Dedifferentiated amniotic fluid mesenchymal stem cell (primary cell): ENCODE measurements at regions not wholly inside any gene's neighbourhood (a gene's known extent, or its start where the extent isn't known, plus 50 kb on each side); places are given as distances from the start of the nearest gene placed in this dataset.

Source experiments
- DNase-seq: peaks from one replicate; pipeline ENCODE4 v3.0.0-alpha.2; 2016; ENCODE audit errors: extremely low spot score

DNA sequence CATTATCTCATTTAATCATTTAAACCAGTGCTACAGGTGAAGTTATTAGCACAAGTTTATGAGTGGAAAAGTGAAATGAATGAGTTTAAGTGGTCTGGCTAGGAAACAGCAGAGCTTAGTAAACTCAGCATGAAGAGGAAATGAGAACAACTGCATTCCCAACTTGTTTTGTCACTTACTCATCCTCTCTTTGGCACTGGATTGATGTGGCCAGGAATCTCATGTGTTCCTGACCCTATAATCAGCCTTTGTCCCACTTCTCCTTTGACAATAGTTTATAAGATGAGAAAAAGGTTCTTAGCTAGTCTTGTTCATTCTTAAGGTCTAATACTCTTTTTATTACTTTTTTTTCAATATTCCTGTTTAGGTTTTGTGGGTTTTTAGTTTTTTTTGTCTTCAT is 559.2 kb upstream of the TLE4 start:
- DNase-seq, result no peak

GRCh38 chr9:79013715-79014610 is 557.8 kb upstream of the TLE4 start:
- DNase-seq, result no peak

DNA sequence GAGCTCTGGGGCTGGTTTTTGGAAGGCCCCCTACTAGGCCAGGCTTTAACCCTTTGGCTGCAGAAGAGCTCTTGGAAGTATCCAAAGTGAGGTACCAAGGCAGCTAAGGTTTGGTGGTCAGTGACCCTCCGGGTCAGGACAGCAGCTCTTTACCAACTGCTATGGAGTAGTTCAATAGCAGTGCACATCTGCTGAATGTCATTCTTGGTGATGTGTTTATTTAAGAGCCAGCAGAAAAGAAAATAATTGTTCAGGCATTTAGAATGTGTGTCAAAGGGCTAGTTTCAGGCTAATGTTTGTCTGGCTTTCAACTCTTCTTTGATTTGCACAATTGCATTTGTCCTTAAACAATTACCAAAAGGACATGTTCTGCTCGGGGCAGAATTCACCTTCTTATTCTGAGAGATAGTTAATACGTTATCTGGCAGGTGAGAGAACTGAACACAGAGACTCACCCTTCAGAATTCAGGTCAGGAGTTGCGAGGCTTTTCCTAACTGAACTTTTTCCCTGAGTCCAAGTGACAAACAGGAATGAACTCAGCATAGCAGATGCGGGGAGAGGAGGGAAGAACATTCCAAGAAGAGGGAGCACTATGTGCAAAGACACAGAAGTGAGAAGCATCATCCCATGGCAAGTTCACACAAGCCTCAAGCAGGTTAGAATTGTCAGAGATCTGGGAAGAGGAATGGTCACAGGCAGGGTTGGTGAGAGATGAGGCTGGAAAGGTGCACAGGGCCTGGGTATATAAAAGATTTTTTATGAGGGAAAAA is 556.7 kb upstream of the TLE4 start:
- no peak for DNase-seq

GRCh38 chr9:79015951-79016350 is 555.8 kb upstream of the TLE4 start:
- DNase-seq, result no peak

DNA sequence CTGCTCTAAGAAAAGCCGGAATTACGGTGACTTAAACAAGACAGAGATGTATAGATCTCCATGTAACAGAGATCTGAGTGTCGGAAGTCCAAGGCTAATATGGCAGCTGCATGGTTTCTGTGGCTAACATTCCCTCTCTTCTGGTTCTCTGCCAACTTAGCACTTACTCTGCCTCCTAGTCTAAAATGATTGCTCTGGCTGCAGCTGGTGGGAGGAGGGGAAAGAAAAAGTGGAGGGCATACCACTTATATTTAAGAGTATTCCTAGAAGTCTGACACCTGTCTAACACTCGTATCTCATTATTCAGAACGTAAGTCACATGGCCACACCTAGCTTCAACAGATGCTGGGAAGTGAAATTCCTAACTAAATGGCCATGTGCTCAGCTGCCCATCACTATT is 551.5 kb upstream of the TLE4 start:
- no peak for DNase-seq

DNA sequence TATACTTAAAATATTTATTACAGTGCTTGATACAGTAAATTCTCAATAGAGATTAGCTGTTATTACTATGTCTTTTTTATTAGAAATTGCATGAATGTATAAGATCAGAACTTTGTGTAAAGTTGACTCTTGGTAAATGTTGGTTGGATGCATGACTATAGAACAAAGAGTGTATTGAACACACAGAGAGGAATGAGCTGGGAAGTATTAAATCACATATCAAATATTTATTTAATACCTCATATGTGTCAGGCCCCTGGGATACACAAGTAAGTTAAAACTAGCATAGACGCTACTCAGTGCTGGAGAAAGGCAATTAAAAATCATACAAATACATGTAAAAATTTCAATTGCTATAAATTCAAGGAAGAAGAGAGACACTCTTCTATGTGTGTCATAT is 550.7 kb upstream of the TLE4 start:
- no peak for DNase-seq

DNA sequence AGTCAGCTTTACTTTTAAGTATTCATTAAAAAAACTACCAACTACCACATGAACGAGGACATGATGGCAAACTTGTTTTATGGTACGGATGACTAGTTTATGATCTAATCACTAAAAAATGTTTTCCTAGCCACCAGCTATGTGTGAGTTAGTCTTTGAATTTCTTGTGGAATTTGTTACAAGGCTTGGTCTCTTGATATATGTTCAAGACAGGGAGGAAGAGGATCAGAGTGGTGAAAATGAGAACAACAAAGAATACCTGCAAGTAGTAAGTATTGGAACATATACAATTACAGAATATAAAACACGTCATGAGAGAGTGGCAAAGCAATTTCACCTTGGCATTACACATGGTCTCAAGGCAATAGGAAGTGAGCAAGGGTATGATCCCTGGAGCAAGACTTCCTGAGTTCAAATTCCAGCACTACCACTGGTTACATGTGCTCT is 548.6 kb upstream of the TLE4 start:
- DNase-seq, result peak; percentile 67

GRCh38 chr9:79026316-79026715 is 545.4 kb upstream of the TLE4 start:
- DNase-seq, result no peak

DNA sequence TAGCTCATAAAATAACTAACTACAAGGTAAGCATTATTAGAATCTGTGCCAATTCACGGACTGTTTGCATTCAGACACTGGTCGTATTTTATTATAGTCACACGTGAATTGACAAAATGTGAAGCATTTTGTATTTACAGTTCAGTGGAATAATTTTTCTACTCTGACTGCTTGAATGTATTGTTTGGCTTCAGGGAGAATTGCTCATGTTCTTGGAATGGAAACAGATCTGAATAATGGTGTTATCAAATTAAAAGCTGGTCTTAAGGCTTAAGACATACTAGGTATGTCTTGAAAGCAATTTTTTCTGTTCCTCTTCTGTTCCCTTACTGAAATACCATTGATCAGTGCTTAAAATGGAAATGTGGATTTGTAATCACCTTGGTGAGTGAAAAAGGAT is 543.7 kb upstream of the TLE4 start:
- DNase-seq, result peak; percentile 49

DNA sequence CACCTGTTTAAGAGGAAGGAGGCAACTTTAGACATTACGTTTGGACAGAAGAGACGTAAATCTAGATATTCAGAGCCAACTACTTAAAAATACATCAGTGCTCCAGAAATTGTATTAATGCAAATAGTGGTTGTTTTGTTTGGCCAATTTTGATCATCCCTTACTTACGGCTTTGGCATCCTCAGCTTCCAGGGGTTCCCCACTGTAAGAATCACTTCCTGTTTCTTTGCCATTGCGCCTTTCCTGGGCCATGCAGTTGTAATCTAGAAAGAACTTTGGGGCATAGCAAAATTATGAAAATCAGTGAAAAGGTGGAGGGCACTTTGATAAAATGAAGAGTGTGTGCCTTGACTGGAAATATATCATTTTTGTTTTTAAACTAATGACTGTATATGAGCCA is 537.2 kb upstream of the TLE4 start:
- no peak for DNase-seq

DNA sequence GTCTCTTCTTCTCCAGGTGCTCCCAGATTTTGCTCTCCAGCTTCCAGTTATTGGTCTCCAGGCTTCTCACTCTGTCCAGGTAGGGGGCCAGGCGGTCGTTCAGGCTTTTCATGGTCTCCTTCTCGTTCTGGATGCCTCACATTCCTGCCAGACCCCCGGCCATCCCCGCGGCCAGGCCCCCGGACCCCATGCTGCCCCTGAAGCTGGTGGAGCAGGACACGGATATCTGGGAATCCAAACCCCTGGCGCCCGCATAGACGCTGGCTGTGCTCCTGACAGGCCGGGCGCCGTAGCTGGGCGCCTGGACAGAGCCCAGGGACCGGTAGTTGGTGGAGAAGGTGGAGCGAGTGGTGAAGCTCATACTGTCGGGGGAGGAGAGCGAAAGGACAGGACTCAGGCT is 534.4 kb upstream of the TLE4 start:
- no peak for DNase-seq

DNA sequence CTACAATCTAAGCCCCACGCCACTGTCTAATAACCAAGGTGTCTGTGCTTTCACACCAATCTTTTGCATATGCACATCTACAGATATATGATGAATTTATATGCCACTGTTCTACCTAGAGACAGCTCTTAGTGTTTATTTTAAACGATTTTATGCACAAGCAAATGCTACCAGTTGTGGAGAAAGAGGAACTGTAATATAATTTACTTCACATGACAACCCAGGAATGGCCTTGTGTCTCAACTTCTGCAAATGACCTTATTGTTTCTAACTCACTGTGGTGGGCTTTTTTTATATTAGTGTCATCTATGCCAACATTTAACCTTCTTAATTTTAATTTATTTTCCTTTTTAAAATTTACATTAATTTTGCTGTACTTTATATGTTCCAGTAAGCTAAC is 531.1 kb upstream of the TLE4 start:
- no peak for DNase-seq

DNA sequence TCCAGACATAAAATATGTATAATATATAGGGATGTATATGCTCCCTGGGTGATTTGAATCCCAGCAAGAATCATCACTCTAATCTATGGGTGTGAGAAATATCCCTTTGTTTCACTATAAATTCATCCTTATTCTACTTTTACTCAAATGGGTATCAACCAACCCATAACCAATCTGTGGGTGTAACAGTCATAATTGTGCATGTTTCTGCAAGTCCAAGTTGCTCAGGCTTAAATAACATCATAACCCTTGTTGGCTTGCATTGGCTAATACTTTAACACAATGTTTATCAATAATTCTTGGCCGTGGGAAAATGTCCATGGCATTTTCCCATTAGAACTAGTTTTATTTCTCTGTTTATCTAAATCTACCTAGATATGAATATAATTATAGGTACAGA is 530.5 kb upstream of the TLE4 start:
- DNase-seq, result no peak

GRCh38 chr9:79043916-79044315 is 527.8 kb upstream of the TLE4 start:
- no peak for DNase-seq

DNA sequence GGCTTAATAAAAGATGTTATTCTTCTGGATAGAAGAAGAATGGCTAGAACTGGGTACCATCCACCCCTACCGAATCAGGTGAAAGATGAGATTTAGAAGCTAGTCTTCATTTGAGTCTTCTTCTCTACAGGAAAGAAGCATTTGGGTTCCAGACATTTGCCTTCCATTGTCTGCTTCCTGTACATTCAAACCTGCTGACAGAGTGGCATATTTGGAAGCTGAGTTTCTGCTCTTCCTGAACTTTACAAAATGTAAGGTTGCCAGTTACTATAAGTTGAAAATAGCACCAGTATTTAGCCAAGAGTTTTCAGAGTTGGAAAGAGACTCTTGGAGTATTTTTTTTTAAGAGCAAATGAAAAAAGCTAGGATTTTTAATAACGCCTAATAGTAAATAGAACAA is 525.4 kb upstream of the TLE4 start:
- no peak for DNase-seq

- DNase-seq, result no peak
Measured at GRCh38 chr9:79049371-79049770, 522.4 kb upstream of the TLE4 start.

GRCh38 chr9:79053598-79053997 is 518.2 kb upstream of the TLE4 start:
- DNase-seq, result no peak

- no peak for DNase-seq
Measured at GRCh38 chr9:79054500-79054899, 517.3 kb upstream of the TLE4 start.

DNA sequence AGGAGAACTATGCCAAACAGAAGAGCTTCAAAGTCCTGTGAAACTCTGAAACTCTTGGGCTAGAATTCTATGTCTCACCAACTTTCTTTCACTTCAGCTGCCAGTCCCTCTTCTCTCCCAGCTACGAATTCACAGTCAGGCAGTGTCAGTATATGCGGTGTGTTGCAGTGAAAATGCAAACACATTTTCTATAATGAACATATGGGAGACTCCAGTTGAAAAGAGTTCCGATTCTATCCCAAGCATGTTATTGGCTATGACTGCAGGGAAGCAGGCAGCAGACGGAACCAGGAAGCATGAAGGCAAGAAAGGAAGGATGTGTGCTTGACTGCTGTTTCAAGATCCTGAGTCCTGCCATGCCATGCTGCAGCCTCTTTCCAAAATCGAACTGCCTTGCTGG is 515.7 kb upstream of the TLE4 start:
- no peak for DNase-seq

GRCh38 chr9:79057576-79057975 is 514.2 kb upstream of the TLE4 start:
- no peak for DNase-seq

DNA sequence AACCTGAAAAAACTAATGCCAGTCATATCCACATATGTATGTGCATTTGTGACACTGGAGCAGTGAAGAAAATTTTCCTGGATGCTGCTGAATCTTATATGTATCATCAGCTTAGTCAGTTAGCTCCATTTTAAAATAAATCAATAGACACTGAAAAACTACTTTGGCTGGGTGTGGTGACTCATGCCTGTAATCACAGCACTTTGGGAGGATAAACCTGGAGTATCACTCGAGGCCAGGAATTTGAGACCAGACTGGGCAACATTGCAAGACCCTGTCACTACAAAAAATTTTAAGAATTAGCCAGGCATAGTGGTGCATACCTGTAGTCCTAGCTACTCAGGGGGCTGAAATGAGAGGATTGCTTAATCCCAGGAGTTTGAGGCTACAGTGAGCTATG is 511.0 kb upstream of the TLE4 start:
- no peak for DNase-seq

DNA sequence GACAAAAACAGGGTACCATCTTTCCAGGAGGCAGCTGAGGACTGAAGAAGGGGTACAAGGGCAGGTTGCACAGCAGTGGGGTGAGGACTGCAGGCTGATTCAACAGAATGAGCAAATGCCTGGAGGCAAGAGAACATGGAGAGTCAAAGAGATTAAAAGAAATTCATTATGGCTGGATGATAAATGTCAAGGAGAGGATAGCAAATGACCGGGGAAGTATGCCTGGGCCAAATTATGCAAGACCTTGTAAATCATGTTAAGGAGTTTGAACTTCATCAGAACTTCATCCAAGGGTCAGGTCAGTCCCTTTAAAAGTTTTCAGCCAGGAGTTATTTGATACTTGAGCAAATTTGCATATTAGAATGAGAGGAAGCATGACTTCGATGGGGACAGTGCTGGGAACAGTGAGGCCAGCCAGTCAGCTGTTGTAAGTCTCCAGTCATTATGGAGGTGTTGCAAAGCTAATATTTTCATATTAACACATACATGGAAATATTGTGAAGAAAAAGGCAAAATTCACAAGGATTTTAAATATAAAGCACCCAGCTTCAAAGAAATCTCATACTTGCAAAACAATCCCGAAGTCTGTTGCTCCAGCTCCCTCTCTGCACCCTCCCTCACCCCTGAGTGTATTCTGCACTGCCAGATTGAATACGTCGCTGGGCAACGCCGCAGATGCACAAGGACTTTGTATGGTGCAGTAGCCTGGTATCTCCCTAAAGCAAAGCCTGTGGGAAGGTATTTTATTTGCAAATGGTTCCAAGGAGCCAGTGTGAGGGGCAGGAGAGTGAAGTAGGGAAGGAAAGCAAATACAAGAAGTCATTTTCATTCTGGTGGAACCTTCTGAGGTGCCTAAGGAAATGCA is 509.8 kb upstream of the TLE4 start:
- DNase-seq, result no peak
